Activated naive CD4-positive, alpha-beta T cell treated with anti-CD3 and anti-CD28 coated beads, Interleukin-2, amount 10 ng/mL, durations not matched to agents 7 days and 5 days (primary cell): ENCODE measurements at regions not wholly inside any gene's neighbourhood (a gene's known extent, or its start where the extent isn't known, plus 50 kb on each side); places are given as distances from the start of the nearest gene placed in this dataset.

Source experiments
- CTCF ChIA-PET: fragments of 350-600 bp; sonication (Branson Sonifier 250); formaldehyde crosslinking; loops from one replicate; lab custom pipeline; 2021; ENCODE audit warnings: antibody characterized with exemption; lab: Charles Lee
- DNase-seq: peaks from one replicate; pipeline ENCODE4 v3.0.0-alpha.2; 2020
- H3K27ac Mint-ChIP-seq: one replicate; pipeline ENCODE4 v1.8.0; 2021; ENCODE audit warnings: mild to moderate bottlenecking, moderate library complexity, mixed read lengths
- H3K27me3 Mint-ChIP-seq: one replicate; pipeline ENCODE4 v1.8.0; 2021; ENCODE audit warnings: mild to moderate bottlenecking, mixed read lengths
- H3K36me3 Mint-ChIP-seq: one replicate; pipeline ENCODE4 v1.8.0; 2021; ENCODE audit warnings: mixed read lengths
- H3K4me1 Mint-ChIP-seq: one replicate; pipeline ENCODE4 v1.8.0; 2021; ENCODE audit warnings: mixed read lengths
- H3K4me3 Mint-ChIP-seq: one replicate; pipeline ENCODE4 v1.8.0; 2021; ENCODE audit warnings: mild to moderate bottlenecking, moderate library complexity, mixed read lengths
- H3K9me3 Mint-ChIP-seq: one replicate; pipeline ENCODE4 v1.8.0; 2021; ENCODE audit warnings: mixed read lengths

DNA sequence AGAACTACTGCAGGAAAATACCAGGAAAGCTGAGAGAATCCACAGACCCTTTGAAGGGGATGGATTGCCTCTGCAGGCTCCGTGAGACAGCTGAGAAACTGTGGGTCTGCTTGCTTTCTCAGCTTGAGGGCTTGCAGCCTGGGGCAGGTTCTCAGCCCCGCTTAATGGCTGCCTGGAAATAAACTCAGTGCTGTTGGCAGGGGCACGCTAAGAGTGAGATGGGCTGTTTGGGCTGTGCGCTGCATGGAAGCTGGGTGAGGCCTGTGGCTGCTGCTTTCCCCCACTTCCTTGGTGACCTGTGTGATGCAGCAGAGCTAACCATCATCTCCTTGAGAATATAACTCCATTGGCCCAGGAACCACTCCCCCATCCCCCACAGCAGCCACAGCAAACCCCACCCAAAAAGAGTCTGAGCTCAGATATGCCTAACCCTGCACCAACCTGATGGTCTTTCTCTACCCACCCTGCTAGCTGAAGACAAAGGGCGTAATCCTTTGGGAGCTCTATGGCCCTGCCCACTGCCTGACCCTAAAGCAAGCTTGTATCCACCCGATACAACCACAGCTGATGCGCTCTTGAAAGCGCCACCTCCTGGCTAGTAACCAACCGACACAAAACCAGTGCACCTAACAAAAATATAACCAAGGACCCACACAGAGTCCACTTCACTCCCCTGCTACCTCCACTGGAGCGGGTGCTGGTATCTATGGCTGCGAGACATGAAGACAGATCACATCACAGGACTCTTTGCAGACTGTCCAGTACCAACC lies 800.6 kb upstream of the MAP3K7 start:
- peaks cover 9% of the 10 kb centered on the region for H3K9me3 Mint-ChIP-seq
- no peaks in the 10 kb centered on the region for H3K36me3 Mint-ChIP-seq
- no peak overlapping the region for H3K27ac Mint-ChIP-seq
- DNase-seq, result no peak
- H3K27me3 Mint-ChIP-seq, result no peaks in the 10 kb centered on the region
- H3K4me3 Mint-ChIP-seq, result no peak overlapping the region
- no peaks in the 10 kb centered on the region for H3K4me1 Mint-ChIP-seq
- CTCF ChIA-PET, result no interaction called here

DNA sequence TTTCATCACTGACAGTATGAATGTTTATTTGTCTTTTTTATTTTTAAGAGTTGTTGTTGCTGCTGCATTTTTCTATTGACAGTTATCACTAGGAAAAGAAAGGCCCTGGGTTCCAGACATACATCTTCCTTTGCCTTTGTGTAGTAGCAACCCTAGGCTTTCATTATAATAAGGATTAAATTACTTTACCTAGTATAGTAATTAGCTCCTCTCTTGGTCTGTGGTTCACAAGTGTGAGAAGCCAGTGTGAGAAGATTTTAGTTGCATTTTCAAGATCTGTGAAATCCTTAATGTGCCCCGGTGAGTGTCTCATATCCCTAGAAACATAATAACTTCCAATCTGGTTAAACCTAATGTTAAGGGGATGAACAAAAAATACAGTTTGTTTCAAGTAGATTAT lies 799.3 kb upstream of the MAP3K7 start:
- no peak overlapping the region for H3K4me3 Mint-ChIP-seq
- no peaks in the 10 kb centered on the region for H3K27me3 Mint-ChIP-seq
- no peak overlapping the region for H3K27ac Mint-ChIP-seq
- H3K9me3 Mint-ChIP-seq, result peaks cover 7% of the 10 kb centered on the region
- no peak for DNase-seq
- CTCF ChIA-PET, result no interaction called here
- no peaks in the 10 kb centered on the region for H3K4me1 Mint-ChIP-seq
- no peaks in the 10 kb centered on the region for H3K36me3 Mint-ChIP-seq

DNA sequence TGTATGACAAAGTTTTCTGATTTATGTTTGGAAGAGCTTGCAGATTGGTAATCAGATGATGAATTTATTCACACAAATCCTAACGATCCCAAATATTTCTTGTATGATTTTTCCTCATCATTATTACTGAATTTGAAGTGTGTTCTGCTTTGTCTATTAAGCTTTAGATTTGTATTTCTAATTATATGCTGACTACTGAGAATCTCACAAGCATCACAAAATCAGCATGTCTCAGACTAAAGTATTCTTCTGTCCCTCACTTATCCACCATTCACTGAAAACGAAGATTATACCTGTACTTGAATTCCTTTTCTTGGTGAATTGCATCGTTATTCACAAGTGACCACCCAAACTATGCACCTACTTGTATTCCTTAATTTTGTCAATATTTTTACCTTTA lies 796.3 kb upstream of the MAP3K7 start:
- H3K36me3 Mint-ChIP-seq, result no peaks in the 10 kb centered on the region
- H3K27me3 Mint-ChIP-seq, result no peaks in the 10 kb centered on the region
- no peak overlapping the region for H3K27ac Mint-ChIP-seq
- no peak overlapping the region for H3K4me3 Mint-ChIP-seq
- DNase-seq, result no peak
- CTCF ChIA-PET, result no interaction called here
- H3K4me1 Mint-ChIP-seq, result no peaks in the 10 kb centered on the region
- peaks cover 7% of the 10 kb centered on the region for H3K9me3 Mint-ChIP-seq

DNA sequence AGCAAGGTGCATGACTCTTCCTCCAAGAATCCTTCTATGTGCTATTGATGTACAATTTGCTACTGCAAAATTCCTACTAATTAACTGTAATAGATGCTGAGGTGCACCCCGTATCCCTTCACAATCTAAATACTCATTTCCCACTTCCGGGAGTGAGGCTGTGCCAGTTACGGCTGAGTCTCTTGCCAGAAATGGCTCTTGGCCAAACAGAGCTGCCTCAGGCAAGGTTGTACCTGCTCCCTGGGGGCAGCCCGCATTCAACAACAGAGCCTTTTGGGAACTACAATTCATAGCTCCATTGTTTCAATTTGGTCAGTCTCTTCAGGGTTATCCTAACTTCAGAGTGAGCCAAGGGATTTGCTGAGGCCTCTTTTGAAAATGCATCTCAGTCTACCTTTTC lies 789.8 kb upstream of the MAP3K7 start:
- H3K4me1 Mint-ChIP-seq, result no peaks in the 10 kb centered on the region
- no peak for DNase-seq
- H3K4me3 Mint-ChIP-seq, result no peak overlapping the region
- no peaks in the 10 kb centered on the region for H3K36me3 Mint-ChIP-seq
- CTCF ChIA-PET, result no interaction called here
- no peak overlapping the region for H3K27ac Mint-ChIP-seq
- H3K9me3 Mint-ChIP-seq, result no peaks in the 10 kb centered on the region
- no peaks in the 10 kb centered on the region for H3K27me3 Mint-ChIP-seq

DNA sequence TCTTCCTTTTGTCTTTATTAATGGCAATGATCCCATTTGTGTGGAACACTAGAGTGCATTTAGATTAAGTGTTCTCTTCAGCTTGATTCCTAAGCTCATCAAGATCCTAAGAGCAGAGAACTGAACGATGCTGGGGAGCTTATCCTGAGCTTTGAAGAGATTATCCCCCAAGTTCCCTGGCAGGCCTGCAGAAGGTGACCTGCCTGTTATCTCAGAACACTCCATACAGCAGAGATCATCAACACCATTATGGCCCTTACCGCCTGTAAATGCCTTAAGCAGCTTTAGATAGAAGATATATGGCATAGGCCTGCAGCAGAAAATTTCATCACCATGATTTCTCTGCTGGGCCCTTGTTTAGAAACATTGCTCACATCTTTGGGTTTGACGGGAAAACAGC lies 779.9 kb upstream of the MAP3K7 start:
- no peaks in the 10 kb centered on the region for H3K4me1 Mint-ChIP-seq
- CTCF ChIA-PET, result interaction anchor here (1.6 kb wide), 1 partner anchor 12 kb away, joined by 4 read pairs; no protein-coding TSS in a partner anchor
- no peaks in the 10 kb centered on the region for H3K36me3 Mint-ChIP-seq
- H3K4me3 Mint-ChIP-seq, result no peak overlapping the region
- H3K27ac Mint-ChIP-seq, result no peak overlapping the region
- no peak for DNase-seq
- no peaks in the 10 kb centered on the region for H3K27me3 Mint-ChIP-seq
- H3K9me3 Mint-ChIP-seq, result no peaks in the 10 kb centered on the region

DNA sequence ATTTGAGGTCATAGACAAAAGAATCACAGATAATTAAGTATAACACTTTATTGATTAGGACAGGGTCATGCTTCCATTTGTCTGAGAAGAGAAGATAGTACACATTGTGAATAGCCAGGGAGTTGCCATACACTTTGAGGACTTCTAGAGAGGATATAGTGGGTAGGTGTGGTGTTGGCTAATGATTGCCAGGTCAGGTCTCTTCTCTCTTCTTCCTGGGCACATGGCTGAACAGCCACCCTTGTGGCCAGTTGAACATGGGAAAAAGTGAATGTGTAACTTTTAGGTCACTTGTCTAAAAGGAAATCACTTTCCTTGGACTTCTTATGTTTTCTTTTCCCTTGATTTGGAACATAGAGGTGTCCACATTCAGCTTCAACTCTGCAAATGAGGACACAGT lies 772.1 kb upstream of the MAP3K7 start:
- DNase-seq, result no peak
- CTCF ChIA-PET, result no interaction called here
- no peaks in the 10 kb centered on the region for H3K27me3 Mint-ChIP-seq

DNA sequence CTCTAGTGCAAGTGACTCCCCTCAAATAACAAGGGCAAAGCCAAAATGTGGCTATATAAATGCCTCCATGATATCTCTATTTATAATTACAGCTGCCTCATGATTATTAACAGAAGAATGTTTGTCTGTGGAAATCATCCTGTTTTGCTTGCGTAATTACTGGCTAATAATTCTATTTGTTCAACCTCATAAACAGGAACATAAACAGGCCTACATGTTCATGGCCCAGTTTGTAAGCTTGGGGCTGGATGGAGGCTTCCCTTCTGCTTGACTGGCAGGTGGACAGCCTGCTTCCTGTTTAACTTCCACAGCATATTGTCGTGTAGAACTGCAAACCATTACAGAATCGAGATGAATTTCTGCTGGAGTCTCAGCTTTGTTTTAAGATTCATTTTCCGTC lies 766.0 kb upstream of the MAP3K7 start:
- Mint-ChIP-seq H3K36me3 (no peaks in the 10 kb centered on the region), H3K4me1 (no peaks in the 10 kb centered on the region), H3K9me3 (no peaks in the 10 kb centered on the region), H3K27me3 (no peaks in the 10 kb centered on the region), H3K4me3 (no peak overlapping the region), H3K27ac (no peak overlapping the region)
- DNase-seq, result no peak
- CTCF ChIA-PET, result no interaction called here

More for the DNA sequence above, 772.1 kb upstream of the MAP3K7 start:
- no peaks in the 10 kb centered on the region for H3K36me3 Mint-ChIP-seq
- no peaks in the 10 kb centered on the region for H3K4me1 Mint-ChIP-seq
- no peak overlapping the region for H3K4me3 Mint-ChIP-seq
- H3K9me3 Mint-ChIP-seq, result no peaks in the 10 kb centered on the region
- H3K27ac Mint-ChIP-seq, result no peak overlapping the region

DNA sequence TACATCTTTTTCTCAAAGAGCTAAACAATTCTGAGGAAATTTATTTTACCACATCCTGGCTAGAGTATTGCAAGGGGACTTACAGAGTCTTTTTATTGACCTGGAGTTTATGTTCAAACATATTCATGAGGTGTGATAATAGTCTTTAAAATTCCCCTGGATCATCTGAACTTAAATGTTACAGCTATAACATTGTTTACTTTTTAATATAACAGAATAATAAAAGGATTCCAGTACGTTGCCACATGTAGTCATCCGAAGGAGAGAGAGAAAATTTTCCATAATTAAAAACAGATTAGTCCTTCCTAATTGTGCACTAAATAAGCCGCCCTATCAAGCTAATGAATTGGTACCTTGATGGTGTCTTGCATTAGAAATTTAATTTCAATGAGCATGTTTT lies 765.4 kb upstream of the MAP3K7 start:
- Mint-ChIP-seq H3K4me1 (no peaks in the 10 kb centered on the region), H3K27me3 (no peaks in the 10 kb centered on the region), H3K36me3 (no peaks in the 10 kb centered on the region), H3K27ac (no peak overlapping the region), H3K4me3 (no peak overlapping the region), H3K9me3 (no peaks in the 10 kb centered on the region)
- DNase-seq, result no peak
- CTCF ChIA-PET, result no interaction called here

DNA sequence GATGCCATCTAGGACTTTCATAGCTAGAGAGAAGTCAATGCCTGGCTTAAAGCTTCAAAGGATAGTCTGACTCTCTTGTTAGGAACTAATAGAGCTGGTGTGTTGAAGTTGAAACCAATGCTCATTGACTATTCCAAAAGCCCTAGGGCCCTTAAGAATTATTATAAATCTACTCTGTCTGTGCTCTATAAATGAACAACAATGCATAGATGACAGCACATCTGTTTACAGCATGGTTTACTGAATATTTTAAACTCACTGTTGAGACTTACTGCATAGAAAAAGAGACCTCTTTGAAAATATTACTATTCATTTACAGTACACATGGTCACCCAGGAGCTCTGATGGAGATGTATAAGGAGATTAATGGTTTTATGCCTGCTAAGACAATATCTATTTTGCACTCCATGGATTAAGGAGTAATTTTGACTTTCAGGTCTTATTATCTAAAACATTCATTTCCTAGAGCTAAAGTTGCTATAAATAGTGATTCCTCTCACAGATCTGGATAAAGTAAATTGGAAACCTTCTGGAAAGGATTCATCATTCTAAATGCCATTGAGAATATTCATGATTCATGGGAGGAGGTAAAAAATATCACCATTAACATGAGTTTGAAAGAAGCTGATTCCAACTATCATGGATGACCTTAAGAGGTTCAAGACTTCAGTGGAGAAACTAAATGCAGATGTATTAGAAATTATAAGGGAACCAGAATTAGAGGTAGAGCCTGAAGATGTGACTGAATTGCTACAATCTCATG lies 763.5 kb upstream of the MAP3K7 start:
- H3K9me3 Mint-ChIP-seq, result no peaks in the 10 kb centered on the region
- no peak overlapping the region for H3K27ac Mint-ChIP-seq
- no peaks in the 10 kb centered on the region for H3K27me3 Mint-ChIP-seq
- no peaks in the 10 kb centered on the region for H3K36me3 Mint-ChIP-seq
- DNase-seq, result no peak
- no peak overlapping the region for H3K4me3 Mint-ChIP-seq
- CTCF ChIA-PET, result no interaction called here
- H3K4me1 Mint-ChIP-seq, result no peaks in the 10 kb centered on the region

DNA sequence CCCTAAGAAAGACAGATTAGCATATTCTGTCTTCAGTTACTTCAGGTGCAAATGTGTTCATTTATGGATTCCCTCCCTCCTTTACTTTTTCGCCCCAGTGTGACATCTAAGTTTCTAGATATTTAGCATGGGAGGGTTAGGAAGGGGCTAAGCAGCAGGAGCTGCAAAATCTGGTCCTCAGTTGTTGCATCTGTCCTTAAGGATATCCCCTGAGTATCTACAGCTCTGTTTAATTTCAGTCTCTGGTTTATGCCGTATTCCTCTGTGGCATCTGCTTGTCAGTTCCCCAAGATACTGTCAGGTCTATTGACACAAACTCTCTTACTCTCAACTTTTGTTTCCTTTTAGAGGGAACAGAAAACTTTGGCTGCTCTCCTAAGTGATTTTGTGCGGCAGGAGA lies 754.6 kb upstream of the MAP3K7 start:
- Mint-ChIP-seq H3K36me3 (no peaks in the 10 kb centered on the region), H3K4me1 (no peaks in the 10 kb centered on the region), H3K27me3 (no peaks in the 10 kb centered on the region), H3K27ac (no peak overlapping the region), H3K9me3 (no peaks in the 10 kb centered on the region), H3K4me3 (no peak overlapping the region)
- CTCF ChIA-PET, result no interaction called here
- no peak for DNase-seq

DNA sequence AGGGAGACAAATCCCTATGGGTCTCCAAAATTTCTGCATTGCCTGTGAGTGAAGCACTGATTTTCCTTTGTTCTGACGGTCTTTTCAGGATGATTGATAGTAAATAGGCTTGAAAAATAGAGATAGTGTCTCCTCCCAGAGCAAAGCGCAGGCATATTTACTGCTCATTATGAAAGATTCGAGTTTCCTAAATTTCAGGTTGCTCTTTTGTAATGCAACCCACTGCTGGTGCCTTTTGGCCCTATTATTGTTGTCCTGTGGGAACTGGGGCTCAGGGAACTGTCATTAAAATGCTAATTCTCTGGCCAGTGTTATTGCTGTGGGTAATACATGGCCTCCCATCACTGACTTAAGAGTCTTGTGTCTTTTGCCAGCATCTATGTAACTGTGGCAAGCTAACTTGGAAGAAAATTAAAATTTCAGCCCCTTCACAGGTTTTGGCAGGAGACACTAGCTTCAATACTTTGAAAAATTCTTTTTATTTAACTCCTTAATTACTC lies 754.1 kb upstream of the MAP3K7 start:
- no peaks in the 10 kb centered on the region for H3K36me3 Mint-ChIP-seq
- no peaks in the 10 kb centered on the region for H3K9me3 Mint-ChIP-seq
- DNase-seq, result no peak
- no peaks in the 10 kb centered on the region for H3K4me1 Mint-ChIP-seq
- no peak overlapping the region for H3K4me3 Mint-ChIP-seq
- CTCF ChIA-PET, result no interaction called here
- H3K27ac Mint-ChIP-seq, result no peak overlapping the region
- no peaks in the 10 kb centered on the region for H3K27me3 Mint-ChIP-seq

DNA sequence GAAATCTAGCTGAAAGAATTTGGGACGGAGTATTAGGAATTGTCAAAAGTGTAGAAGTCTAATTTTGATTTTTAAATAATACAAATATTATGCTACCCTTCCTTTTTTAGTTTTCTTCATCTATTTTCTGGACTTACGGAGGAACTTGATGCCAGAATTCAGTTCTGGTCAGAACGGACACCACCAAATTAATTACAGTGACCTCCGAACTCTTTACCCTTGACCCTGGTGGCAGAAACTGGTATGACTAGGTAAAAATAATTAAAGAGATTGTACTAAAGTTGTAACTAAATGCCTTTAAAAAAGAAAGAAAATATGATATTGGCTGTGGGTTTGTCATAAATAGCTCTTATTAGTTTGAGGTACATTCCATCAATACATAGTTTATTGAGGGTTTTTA lies 751.1 kb upstream of the MAP3K7 start:
- CTCF ChIA-PET, result no interaction called here
- Mint-ChIP-seq H3K27ac (no peak overlapping the region), H3K36me3 (no peaks in the 10 kb centered on the region), H3K27me3 (no peaks in the 10 kb centered on the region), H3K9me3 (no peaks in the 10 kb centered on the region), H3K4me3 (no peak overlapping the region), H3K4me1 (no peaks in the 10 kb centered on the region)
- DNase-seq, result no peak

DNA sequence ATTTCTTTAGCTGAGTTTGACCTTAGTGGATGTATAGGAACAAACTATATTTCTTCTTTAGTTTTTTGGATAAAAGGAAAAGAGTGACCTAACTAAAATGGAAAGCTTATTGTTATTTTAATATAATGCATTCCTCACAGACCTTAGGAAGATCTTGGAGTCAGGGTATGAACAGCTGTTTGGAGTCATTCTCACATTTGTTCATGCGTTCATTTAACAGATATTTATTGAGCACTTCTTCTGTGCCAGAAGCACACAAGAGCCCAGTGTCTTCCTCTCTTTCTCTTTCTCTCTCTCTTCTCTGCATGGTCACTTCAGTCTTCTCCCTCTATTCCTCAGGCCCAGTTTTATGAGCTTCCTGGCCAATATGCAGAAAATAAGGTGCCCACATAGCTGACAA lies 744.0 kb upstream of the MAP3K7 start:
- Mint-ChIP-seq H3K4me1 (no peaks in the 10 kb centered on the region), H3K27me3 (no peaks in the 10 kb centered on the region), H3K9me3 (no peaks in the 10 kb centered on the region), H3K27ac (no peak overlapping the region), H3K36me3 (no peaks in the 10 kb centered on the region), H3K4me3 (no peak overlapping the region)
- no peak for DNase-seq
- CTCF ChIA-PET, result no interaction called here

DNA sequence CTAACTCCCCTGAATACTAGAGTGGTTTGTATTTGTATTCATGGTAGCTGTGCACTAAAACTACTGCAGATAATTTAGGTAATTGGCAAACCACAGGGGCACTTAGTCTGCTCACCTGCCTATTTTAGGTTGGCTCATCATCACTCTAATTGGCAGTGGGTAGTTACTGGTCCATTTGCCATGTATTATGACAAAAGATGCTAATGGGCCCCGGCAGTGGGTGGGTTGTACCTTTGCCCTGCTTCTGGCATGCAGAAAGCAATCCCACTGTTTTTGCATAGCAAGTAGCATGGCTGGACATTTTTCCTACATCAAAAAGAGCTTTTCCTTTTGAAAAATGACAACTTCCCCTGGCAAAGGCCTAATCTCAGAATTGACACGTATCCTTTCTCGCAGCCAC lies 741.4 kb upstream of the MAP3K7 start:
- no peaks in the 10 kb centered on the region for H3K27me3 Mint-ChIP-seq
- no peak for DNase-seq
- no peaks in the 10 kb centered on the region for H3K9me3 Mint-ChIP-seq
- H3K36me3 Mint-ChIP-seq, result no peaks in the 10 kb centered on the region
- H3K27ac Mint-ChIP-seq, result no peak overlapping the region
- H3K4me3 Mint-ChIP-seq, result no peak overlapping the region
- H3K4me1 Mint-ChIP-seq, result no peaks in the 10 kb centered on the region
- CTCF ChIA-PET, result no interaction called here

DNA sequence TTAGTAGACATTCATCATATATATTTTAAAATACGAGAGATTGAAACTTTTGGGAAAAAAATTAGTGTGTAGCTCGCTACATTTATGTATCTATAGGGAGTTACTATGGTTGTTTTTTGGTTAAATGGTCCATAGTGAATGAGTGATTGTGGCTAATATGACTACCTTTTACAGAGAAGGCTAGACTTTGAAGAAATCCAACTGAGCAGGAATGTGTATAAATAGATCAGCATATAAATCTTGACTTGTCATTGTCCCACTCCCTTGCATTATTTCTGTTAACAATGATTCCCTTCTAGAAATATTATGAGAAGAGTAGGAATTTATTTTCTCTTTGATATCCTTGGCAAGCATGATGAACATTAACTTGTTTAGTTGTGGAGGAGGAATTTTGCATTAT lies 737.8 kb upstream of the MAP3K7 start:
- no peaks in the 10 kb centered on the region for H3K4me1 Mint-ChIP-seq
- no peaks in the 10 kb centered on the region for H3K27me3 Mint-ChIP-seq
- no peak overlapping the region for H3K4me3 Mint-ChIP-seq
- no peak overlapping the region for H3K27ac Mint-ChIP-seq
- no peaks in the 10 kb centered on the region for H3K36me3 Mint-ChIP-seq
- CTCF ChIA-PET, result no interaction called here
- no peak for DNase-seq
- H3K9me3 Mint-ChIP-seq, result no peaks in the 10 kb centered on the region
